ENCODE measurements at regions not wholly inside any gene's neighbourhood (a gene's known extent, or its start where the extent isn't known, plus 50 kb on each side); places are given as distances from the start of the nearest gene placed in this dataset.

DNA sequence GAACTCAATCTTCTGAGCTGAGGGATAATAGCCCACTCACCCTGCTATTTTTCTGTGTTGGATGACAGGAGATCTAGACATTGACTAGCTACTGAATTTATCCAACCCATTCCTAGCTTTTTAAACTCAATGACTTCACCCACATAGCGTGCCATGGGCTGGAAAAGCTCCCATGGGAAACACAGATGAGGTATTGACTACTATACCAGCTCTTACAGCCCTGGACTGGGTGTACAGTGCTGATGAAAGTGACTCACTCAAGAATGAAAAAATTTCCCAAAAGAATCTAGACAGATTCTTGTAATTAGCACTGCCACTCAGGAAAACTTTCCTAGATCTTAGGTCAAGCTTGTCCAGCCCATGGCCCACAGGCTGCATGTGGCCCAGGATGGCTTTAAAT is 72.7 kb upstream of the NREP start:
- TF ChIP-seq, protein P1, sequence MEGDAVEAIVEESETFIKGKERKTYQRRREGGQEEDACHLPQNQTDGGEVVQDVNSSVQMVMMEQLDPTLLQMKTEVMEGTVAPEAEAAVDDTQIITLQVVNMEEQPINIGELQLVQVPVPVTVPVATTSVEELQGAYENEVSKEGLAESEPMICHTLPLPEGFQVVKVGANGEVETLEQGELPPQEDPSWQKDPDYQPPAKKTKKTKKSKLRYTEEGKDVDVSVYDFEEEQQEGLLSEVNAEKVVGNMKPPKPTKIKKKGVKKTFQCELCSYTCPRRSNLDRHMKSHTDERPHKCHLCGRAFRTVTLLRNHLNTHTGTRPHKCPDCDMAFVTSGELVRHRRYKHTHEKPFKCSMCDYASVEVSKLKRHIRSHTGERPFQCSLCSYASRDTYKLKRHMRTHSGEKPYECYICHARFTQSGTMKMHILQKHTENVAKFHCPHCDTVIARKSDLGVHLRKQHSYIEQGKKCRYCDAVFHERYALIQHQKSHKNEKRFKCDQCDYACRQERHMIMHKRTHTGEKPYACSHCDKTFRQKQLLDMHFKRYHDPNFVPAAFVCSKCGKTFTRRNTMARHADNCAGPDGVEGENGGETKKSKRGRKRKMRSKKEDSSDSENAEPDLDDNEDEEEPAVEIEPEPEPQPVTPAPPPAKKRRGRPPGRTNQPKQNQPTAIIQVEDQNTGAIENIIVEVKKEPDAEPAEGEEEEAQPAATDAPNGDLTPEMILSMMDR (IDR thresholded peaks at IDR 0.05; ENCODE audit: poor library complexity, severe bottlenecking), result no peak
- no peak for TF ChIP-seq EP300 (conservative IDR thresholded peaks at IDR 0.05; ENCODE audit: poor library complexity, severe bottlenecking)
- TF ChIP-seq TAF1 (IDR thresholded peaks at IDR 0.05; ENCODE audit: low read depth), result no peak
- no peak for TF ChIP-seq EZH2 (IDR thresholded peaks at IDR 0.05; ENCODE audit: borderline replicate concordance, insufficient read depth, low read length, poor library complexity, severe bottlenecking)
- TF ChIP-seq, protein P2, sequence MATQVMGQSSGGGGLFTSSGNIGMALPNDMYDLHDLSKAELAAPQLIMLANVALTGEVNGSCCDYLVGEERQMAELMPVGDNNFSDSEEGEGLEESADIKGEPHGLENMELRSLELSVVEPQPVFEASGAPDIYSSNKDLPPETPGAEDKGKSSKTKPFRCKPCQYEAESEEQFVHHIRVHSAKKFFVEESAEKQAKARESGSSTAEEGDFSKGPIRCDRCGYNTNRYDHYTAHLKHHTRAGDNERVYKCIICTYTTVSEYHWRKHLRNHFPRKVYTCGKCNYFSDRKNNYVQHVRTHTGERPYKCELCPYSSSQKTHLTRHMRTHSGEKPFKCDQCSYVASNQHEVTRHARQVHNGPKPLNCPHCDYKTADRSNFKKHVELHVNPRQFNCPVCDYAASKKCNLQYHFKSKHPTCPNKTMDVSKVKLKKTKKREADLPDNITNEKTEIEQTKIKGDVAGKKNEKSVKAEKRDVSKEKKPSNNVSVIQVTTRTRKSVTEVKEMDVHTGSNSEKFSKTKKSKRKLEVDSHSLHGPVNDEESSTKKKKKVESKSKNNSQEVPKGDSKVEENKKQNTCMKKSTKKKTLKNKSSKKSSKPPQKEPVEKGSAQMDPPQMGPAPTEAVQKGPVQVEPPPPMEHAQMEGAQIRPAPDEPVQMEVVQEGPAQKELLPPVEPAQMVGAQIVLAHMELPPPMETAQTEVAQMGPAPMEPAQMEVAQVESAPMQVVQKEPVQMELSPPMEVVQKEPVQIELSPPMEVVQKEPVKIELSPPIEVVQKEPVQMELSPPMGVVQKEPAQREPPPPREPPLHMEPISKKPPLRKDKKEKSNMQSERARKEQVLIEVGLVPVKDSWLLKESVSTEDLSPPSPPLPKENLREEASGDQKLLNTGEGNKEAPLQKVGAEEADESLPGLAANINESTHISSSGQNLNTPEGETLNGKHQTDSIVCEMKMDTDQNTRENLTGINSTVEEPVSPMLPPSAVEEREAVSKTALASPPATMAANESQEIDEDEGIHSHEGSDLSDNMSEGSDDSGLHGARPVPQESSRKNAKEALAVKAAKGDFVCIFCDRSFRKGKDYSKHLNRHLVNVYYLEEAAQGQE (IDR thresholded peaks at IDR 0.05; ENCODE audit: borderline replicate concordance), result no peak
- no peak for TF ChIP-seq POLR2AphosphoS5 (IDR thresholded peaks at IDR 0.05)
- no peak for TF ChIP-seq RAD21 (conservative IDR thresholded peaks at IDR 0.05)
- no peak for TF ChIP-seq SMC3 (conservative IDR thresholded peaks at IDR 0.05; ENCODE audit: poor library complexity)

Data from neural cell (in vitro differentiated cells).